Mesodermal cell (in vitro differentiated cells): ENCODE measurements at regions not wholly inside any gene's neighbourhood (a gene's known extent, or its start where the extent isn't known, plus 50 kb on each side); places are given as distances from the start of the nearest gene placed in this dataset.
"Not testable (repeated sequence)": the region's sequence is repeated elsewhere in the genome, so short reads cannot be mapped to it uniquely, and the experiment has no call there.

Experiments
- H3K27ac ChIP-seq: 2 replicates; pipeline ENCODE4 v1.7.0; 2013; ENCODE audit warnings: mild to moderate bottlenecking, low read depth, low read length, moderate library complexity; ENCODE audit not compliant: severe bottlenecking
- H3K36me3 ChIP-seq: 2 replicates; pipeline ENCODE4 v1.7.1; 2013; ENCODE audit warnings: mild to moderate bottlenecking, low read length, moderate library complexity; ENCODE audit not compliant: control insufficient read depth, insufficient read depth
- H3K4me1 ChIP-seq: one replicate; pipeline ENCODE4 v1.7.1; 2013; ENCODE audit warnings: mild to moderate bottlenecking, low read length; ENCODE audit not compliant: insufficient read depth, control insufficient read depth, poor library complexity, severe bottlenecking
- H3K4me3 ChIP-seq: 2 replicates; pipeline ENCODE4 v1.7.0; 2013; ENCODE audit warnings: low read length, control low read depth, mild to moderate bottlenecking; ENCODE audit not compliant: insufficient read depth, poor library complexity, severe bottlenecking; ENCODE audit errors: extremely low read depth
- H3K9me3 ChIP-seq: 2 replicates; pipeline ENCODE4 v1.7.1; 2013; ENCODE audit warnings: mild to moderate bottlenecking, low read length, moderate library complexity; ENCODE audit not compliant: control insufficient read depth
- WGBS, 2 experiments: methylation state at CpG; one replicate each; pipeline ENCODE4 v1.1.5; 2013; ENCODE audit warnings: missing lambda C conversion rate in 2 of 2; ENCODE audit not compliant: insufficient coverage in 2 of 2; 5-methylcytosine and 5-hydroxymethylcytosine counted together

- Histone ChIP-seq H3K9me3 (no peaks in the 10 kb centered on the region), H3K27ac (no peak overlapping the region), H3K36me3 (no peaks in the 10 kb centered on the region), H3K4me1 (no peaks in the 10 kb centered on the region), H3K4me3 (no peak overlapping the region)
- WGBS, 2 experiments, result no CpG with 5 or more reads among the region's 2 CpGs
Measured at GRCh38 chr1:184194236-184194635, 142.7 kb downstream of the TSEN15 start.

- not testable (repeated sequence) for H3K4me1 ChIP-seq, H3K36me3 ChIP-seq, H3K4me3 ChIP-seq, H3K9me3 ChIP-seq, H3K27ac ChIP-seq
- 100% methylated on average over 1 of the region's 2 CpGs; no CpG with 5 or more reads in 1 of the 2 experiments for WGBS, 2 experiments
Measured at GRCh38 chr1:184195722-184196121, 144.2 kb downstream of the TSEN15 start.

GRCh38 chr1:184197831-184198230 lies 146.3 kb downstream of the TSEN15 start:
- H3K4me1 ChIP-seq, result no peaks in the 10 kb centered on the region
- no peaks in the 10 kb centered on the region for H3K36me3 ChIP-seq
- H3K27ac ChIP-seq, result no peak overlapping the region
- H3K4me3 ChIP-seq, result no peak overlapping the region
- H3K9me3 ChIP-seq, result no peaks in the 10 kb centered on the region
- 71 to 82% methylated on average over 3 of the region's 7 CpGs for WGBS, 2 experiments

GRCh38 chr1:184199036-184199435 lies 147.5 kb downstream of the TSEN15 start:
- Histone ChIP-seq H3K4me3 (no peak overlapping the region), H3K9me3 (no peaks in the 10 kb centered on the region), H3K27ac (no peak overlapping the region), H3K36me3 (no peaks in the 10 kb centered on the region), H3K4me1 (no peaks in the 10 kb centered on the region)
- WGBS, 2 experiments, result 83 to 100% methylated on average over 1 of the region's 1 CpG

GRCh38 chr1:184199438-184200085 lies 148.0 kb downstream of the TSEN15 start:
- Histone ChIP-seq H3K4me3 (no peak overlapping the region), H3K27ac (no peak overlapping the region), H3K4me1 (no peaks in the 10 kb centered on the region), H3K36me3 (no peaks in the 10 kb centered on the region), H3K9me3 (no peaks in the 10 kb centered on the region)
- 79 to 92% methylated on average over 2 of the region's 4 CpGs for WGBS, 2 experiments

GRCh38 chr1:184208622-184209021 lies 157.1 kb downstream of the TSEN15 start:
- no peak overlapping the region for H3K27ac ChIP-seq
- H3K9me3 ChIP-seq, result no peaks in the 10 kb centered on the region
- peaks cover 2% of the 10 kb centered on the region for H3K4me1 ChIP-seq
- no peak overlapping the region for H3K4me3 ChIP-seq
- no peaks in the 10 kb centered on the region for H3K36me3 ChIP-seq
- WGBS, 2 experiments, result 88 to 100% methylated on average over 1 to 2 of the region's 2 CpGs

- H3K27ac ChIP-seq, result no peak overlapping the region
- H3K9me3 ChIP-seq, result no peaks in the 10 kb centered on the region
- 95 to 96% methylated on average over 2 of the region's 2 CpGs for WGBS, 2 experiments
Measured at GRCh38 chr1:184210031-184210430, 158.5 kb downstream of the TSEN15 start.

GRCh38 chr1:184210862-184211261 lies 159.3 kb downstream of the TSEN15 start:
- Histone ChIP-seq H3K4me3 (no peak overlapping the region), H3K4me1 (peaks cover 2% of the 10 kb centered on the region), H3K27ac (no peak overlapping the region), H3K36me3 (no peaks in the 10 kb centered on the region), H3K9me3 (no peaks in the 10 kb centered on the region)
- 82 to 88% methylated on average over 5 to 6 of the region's 6 CpGs for WGBS, 2 experiments

More at GRCh38 chr1:184210031-184210430, 158.5 kb downstream of the TSEN15 start:
- no peaks in the 10 kb centered on the region for H3K36me3 ChIP-seq
- H3K4me3 ChIP-seq, result no peak overlapping the region
- H3K4me1 ChIP-seq, result peaks cover 2% of the 10 kb centered on the region

GRCh38 chr1:184212649-184213314 lies 161.3 kb downstream of the TSEN15 start:
- 82 to 94% methylated on average over 3 to 7 of the region's 7 CpGs for WGBS, 2 experiments
- H3K9me3 ChIP-seq, result no peaks in the 10 kb centered on the region
- peaks cover 2% of the 10 kb centered on the region for H3K4me1 ChIP-seq
- no peak overlapping the region for H3K27ac ChIP-seq
- no peaks in the 10 kb centered on the region for H3K36me3 ChIP-seq
- H3K4me3 ChIP-seq, result no peak overlapping the region

- Histone ChIP-seq H3K9me3 (no peaks in the 10 kb centered on the region), H3K4me1 (peaks cover 2% of the 10 kb centered on the region), H3K27ac (no peak overlapping the region), H3K36me3 (no peaks in the 10 kb centered on the region), H3K4me3 (no peak overlapping the region)
- 100% methylated on average over 2 of the region's 4 CpGs; no CpG with 5 or more reads in 1 of the 2 experiments for WGBS, 2 experiments
Measured at GRCh38 chr1:184214128-184214527, 162.6 kb downstream of the TSEN15 start.

GRCh38 chr1:184215274-184215925 lies 163.9 kb downstream of the TSEN15 start:
- no peaks in the 10 kb centered on the region for H3K9me3 ChIP-seq
- H3K4me1 ChIP-seq, result peaks cover 2% of the 10 kb centered on the region
- no peaks in the 10 kb centered on the region for H3K36me3 ChIP-seq
- no peak overlapping the region for H3K4me3 ChIP-seq
- WGBS, 2 experiments, result 91 to 95% methylated on average over 3 to 4 of the region's 6 CpGs
- no peak overlapping the region for H3K27ac ChIP-seq
